Bronchial epithelial cell (primary cell): ENCODE measurements at regions not wholly inside any gene's neighbourhood (a gene's known extent, or its start where the extent isn't known, plus 50 kb on each side); places are given as distances from the start of the nearest gene placed in this dataset.
A peak's percentile ranks its signal among the peaks of the same experiment; 100 is the strongest.

ENCODE experiments used
- DNase-seq: peaks from one replicate; pipeline ENCODE4 v3.0.0-alpha.2; 2010; ENCODE audit warnings: low read depth
- FAIRE-seq: peaks from 2 replicates; lab custom pipeline; 2011; peaks lifted over from hg19 to GRCh38; lab: Jason Lieb, UNC
- H3K27me3 ChIP-seq: 2 replicates; pipeline ENCODE4 v1.5.1; 2011; ENCODE audit warnings: low read length; ENCODE audit not compliant: control insufficient read depth, insufficient read depth
- H3K36me3 ChIP-seq: 2 replicates; pipeline ENCODE4 v1.5.1; 2011; ENCODE audit warnings: low read length; ENCODE audit not compliant: control insufficient read depth, insufficient read depth
- H3K4me3 ChIP-seq: 2 replicates; pipeline ENCODE4 v1.5.1; 2011; ENCODE audit warnings: mild to moderate bottlenecking, low read depth, low read length, control low read depth
- TF ChIP-seq, protein P1 (sequence below): IDR thresholded peaks from 2 replicates; pipeline ENCODE4 v1.5.1; 2011; ENCODE audit warnings: mild to moderate bottlenecking, moderate library complexity, low read length, control low read depth, inconsistent platforms; ENCODE audit not compliant: insufficient read depth, severe bottlenecking

DNA sequence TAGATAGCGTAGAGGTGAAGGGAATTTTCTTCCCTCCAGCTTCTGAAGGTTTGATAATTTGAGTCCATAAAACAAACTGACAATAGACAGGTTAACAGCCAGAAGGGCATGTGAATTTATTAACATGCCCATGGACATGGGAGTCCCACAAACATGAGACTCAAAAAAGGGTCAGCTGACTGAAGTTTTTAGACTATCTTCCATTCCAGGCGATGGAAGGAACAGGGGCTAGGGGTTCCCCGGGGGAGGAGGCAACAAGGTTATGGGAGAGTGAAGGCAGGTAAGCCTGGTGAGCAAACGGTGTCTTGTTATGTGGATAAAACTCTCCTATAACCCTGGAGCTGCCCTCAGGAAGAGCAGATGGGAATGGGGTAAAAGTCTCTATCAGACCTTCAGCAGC lies 81.5 kb upstream of the SORBS2 start:
- H3K27me3 ChIP-seq = no peaks in the 10 kb centered on the region
- FAIRE-seq (peak; percentile 32), DNase-seq (no peak)
- no peak overlapping the region for H3K4me3 ChIP-seq
- no peaks in the 10 kb centered on the region for H3K36me3 ChIP-seq
- TF ChIP-seq, protein P1, sequence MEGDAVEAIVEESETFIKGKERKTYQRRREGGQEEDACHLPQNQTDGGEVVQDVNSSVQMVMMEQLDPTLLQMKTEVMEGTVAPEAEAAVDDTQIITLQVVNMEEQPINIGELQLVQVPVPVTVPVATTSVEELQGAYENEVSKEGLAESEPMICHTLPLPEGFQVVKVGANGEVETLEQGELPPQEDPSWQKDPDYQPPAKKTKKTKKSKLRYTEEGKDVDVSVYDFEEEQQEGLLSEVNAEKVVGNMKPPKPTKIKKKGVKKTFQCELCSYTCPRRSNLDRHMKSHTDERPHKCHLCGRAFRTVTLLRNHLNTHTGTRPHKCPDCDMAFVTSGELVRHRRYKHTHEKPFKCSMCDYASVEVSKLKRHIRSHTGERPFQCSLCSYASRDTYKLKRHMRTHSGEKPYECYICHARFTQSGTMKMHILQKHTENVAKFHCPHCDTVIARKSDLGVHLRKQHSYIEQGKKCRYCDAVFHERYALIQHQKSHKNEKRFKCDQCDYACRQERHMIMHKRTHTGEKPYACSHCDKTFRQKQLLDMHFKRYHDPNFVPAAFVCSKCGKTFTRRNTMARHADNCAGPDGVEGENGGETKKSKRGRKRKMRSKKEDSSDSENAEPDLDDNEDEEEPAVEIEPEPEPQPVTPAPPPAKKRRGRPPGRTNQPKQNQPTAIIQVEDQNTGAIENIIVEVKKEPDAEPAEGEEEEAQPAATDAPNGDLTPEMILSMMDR = no peak

- DNase-seq (no peak), FAIRE-seq (no peak)
- H3K4me3 ChIP-seq = no peak overlapping the region
- TF ChIP-seq, protein P1 = no peak
- no peaks in the 10 kb centered on the region for H3K36me3 ChIP-seq
- H3K27me3 ChIP-seq = no peaks in the 10 kb centered on the region
These were observed 82.5 kb upstream of the SORBS2 start for GRCh38 chr4:185894481-185894880.

DNA sequence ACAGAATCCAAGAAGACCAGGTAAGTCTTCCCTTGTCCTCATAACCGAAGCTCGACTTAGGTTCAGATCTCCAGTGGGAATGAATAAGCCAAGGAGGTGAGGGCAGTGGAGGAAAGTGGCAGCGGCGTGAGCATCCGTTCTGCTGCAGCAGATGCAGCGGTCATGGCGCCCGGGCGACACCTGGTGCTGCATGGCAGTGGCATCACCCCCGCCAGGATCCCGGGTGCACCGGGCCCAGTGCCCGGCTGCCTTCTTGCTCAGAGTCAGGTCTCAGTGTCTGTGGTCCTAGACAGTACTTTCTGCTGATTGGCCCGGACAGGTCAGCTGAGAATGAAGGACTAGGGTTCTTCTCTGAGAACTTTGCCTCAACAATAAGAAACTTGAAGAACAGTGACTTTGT lies 83.4 kb upstream of the SORBS2 start:
- no peak for DNase-seq
- no peak for FAIRE-seq
- no peaks in the 10 kb centered on the region for H3K36me3 ChIP-seq
- no peak overlapping the region for H3K4me3 ChIP-seq
- TF ChIP-seq, protein P1 = no peak
- no peaks in the 10 kb centered on the region for H3K27me3 ChIP-seq

GRCh38 chr4:185895866-185896265 lies 83.9 kb upstream of the SORBS2 start:
- Histone ChIP-seq H3K4me3 (no peak overlapping the region), H3K27me3 (no peaks in the 10 kb centered on the region), H3K36me3 (no peaks in the 10 kb centered on the region)
- no peak for FAIRE-seq
- TF ChIP-seq, protein P1 = no peak
- no peak for DNase-seq

- FAIRE-seq (peak; percentile 7), DNase-seq (peak; percentile 45)
- H3K36me3 ChIP-seq = no peaks in the 10 kb centered on the region
- TF ChIP-seq, protein P1 = no peak
- H3K27me3 ChIP-seq = no peaks in the 10 kb centered on the region
- H3K4me3 ChIP-seq = no peak overlapping the region
These were observed 85.0 kb upstream of the SORBS2 start for GRCh38 chr4:185896817-185897488.

GRCh38 chr4:185898413-185898812 lies 86.4 kb upstream of the SORBS2 start:
- Histone ChIP-seq H3K36me3 (no peaks in the 10 kb centered on the region), H3K4me3 (no peak overlapping the region), H3K27me3 (no peaks in the 10 kb centered on the region)
- TF ChIP-seq, protein P1 = no peak
- DNase-seq = no peak
- FAIRE-seq = no peak
